ENCODE measurements at regions not wholly inside any gene's neighbourhood (a gene's known extent, or its start where the extent isn't known, plus 50 kb on each side); places are given as distances from the start of the nearest gene placed in this dataset.
"Not testable (repeated sequence)": the region's sequence is repeated elsewhere in the genome, so short reads cannot be mapped to it uniquely, and the experiment has no call there.

GRCh38 chr20:6295867-6296256 is 173.0 kb upstream of the FERMT1 start:
- DNase-seq: no peak

DNA sequence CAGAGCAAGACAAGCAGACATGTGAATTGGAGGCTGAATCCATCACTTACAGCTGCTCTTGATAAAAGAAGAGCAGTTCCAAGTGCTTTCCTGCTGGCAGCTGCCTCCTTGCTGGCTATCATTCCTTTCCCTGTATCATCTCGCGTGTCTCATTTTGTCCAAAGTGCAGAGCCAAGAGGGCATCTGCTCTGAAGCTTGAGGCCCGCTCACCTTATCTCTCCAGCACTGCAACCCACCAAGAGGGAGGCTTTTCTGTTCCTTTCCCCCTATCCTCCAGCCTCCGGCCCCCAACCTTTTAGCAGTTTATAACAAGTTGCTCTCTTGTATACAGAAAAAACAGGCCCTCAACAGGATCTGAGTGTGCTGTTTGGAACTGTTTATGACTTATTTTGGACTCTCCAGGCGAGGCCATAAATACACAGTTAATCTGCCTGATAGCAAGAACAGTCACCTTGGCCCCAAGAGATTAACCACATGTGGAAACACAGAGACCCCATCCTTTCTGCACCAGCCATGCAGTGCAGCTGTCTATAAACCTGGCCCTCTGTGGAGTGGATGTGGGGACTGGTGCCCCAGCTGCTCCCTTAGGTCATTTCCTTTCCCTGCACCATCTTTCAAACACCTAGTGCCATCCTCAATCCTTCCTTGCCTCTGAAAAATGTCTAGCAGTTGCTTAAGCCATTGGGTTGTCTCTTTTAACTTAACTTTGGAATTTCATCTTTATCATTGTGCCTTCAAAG is 172.5 kb upstream of the FERMT1 start:
- DNase-seq: no peak

GRCh38 chr20:6287471-6287870 is 164.6 kb upstream of the FERMT1 start:
- no peak for DNase-seq

- DNase-seq: no peak
These were observed 159.8 kb upstream of the FERMT1 start for GRCh38 chr20:6282642-6283041.

DNA sequence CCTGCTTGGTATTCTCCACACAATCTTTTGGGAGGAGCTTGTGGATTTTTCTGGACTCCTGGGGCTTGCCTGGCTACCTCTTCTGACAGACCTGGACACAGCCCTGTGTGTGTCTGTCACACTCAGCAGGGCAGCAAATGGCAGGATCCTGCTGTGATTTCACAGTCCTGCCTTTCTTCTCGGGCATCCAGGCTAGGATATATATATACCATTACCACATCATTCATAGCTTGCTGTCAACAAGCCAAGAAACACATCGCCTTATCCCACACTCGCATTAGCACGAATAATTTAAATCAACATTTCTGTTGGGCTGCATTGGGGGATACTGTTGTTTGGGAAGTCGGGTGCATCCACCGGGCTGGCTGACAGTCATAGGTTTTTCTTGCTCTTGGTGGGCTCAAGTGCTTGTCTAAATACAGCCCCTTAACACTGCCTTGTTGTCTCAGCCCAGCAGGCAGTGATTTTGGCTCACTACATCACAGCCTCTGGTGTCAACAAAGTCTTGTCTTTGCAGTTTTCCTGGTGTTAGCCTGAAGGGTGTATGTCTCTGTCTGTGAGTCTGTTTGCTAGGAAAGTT is 154.9 kb upstream of the FERMT1 start:
- no peak for DNase-seq

- not testable (repeated sequence) for DNase-seq
These were observed 147.6 kb upstream of the FERMT1 start for GRCh38 chr20:6270404-6270803.

DNA sequence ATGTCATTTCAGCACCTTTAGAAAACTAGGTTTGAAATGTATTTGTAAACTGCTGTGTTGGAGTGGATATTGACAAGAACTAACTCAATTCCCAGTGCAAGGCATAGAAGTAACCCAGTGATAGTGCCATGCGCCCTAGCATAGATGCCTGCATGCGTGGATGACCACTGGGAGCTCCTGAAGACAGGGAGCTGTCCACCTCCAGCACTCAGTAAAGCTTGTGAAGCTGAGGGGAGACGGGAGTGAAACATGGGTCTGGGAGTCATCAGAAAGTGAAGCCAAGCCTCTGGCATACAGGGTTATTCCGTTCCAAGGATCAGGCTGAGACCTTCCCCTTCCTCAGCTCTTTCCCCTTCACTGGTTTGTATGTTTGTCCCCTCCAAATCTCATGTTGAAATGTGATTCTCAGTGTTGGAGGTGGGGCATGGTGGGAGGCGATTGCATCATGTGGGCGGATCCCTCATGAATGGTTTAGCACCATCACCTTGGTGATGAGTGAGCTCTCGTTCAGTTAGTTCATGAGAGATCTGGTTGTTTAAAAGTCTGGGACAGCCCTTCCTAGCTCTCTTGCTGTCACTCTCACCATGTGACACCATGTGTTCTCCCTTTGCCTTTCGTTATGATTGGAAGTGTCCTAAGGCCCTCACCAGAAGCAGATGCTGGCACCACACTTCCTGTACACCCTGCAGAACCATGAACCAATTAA is 146.5 kb upstream of the FERMT1 start:
- no peak for DNase-seq

DNA sequence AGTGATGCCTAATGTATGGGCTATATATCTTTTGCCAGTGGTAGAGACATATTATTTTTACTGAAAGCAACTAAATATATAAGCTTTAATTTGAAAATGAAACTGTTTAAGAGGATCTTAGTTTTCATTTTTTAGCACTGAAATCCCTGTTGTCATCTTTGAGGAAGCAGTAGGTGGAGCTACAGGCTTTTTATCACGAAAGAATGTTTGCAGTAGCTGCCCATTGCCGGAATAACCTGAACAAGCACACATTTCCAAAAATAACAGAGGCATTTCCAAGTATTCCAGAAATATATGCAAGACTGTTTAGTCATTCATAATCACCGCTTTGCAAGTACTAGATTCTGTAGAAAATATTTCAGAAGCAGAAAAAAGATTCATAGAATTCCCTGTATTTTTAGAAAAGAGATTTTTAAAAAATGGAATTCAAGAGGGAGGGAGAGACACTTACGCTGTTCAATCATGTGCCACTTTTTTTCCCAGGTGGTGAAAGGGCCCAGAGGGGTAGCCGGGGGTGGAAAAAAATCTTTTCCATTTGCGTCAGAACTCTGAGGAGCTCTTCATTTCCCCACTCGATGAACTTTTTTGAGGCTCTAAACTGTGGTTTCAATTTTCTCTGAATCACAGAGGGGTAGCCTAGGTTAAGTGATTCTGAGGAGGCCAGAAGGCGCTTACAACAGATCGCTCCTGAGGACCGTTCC is 142.5 kb upstream of the FERMT1 start:
- DNase-seq: no peak

DNA sequence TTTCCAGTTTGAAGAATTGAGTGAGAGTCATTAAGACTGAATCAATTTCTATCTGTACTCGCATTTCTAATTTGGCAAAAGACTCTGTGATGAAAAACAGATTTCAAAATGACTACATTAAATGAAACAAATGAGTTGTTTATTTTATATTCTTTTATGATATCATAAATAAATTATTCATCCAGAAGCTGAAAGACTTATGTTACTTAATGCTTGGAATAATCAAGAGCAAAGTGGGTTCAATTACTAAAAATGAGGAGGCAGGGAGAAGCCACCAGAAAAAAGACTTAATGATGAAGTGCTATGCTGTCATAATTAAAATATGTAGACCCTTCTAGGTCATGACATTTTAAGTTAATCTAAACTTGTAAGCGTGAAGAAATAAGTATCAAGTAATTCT is 130.6 kb upstream of the FERMT1 start:
- DNase-seq: no peak

DNA sequence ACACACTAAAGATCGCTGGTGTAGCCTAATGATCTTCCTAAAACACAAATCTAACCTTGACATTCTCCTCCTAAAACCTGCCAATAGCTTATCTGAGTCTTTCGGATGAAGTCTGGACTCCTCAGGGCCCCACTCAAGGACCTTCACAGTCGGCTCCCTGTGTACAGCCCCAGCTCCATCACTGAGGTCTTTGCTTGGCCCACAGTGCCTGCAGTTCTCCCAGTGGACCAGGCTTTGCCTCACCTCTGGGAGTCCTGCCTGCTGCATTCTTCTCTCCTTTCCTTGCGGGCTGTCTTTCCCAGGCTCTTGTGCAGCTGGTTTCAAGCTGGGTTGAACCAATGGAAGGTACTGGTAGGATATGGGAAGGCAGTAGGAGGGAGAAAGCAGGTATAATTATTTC is 122.6 kb upstream of the FERMT1 start:
- no peak for DNase-seq

DNA sequence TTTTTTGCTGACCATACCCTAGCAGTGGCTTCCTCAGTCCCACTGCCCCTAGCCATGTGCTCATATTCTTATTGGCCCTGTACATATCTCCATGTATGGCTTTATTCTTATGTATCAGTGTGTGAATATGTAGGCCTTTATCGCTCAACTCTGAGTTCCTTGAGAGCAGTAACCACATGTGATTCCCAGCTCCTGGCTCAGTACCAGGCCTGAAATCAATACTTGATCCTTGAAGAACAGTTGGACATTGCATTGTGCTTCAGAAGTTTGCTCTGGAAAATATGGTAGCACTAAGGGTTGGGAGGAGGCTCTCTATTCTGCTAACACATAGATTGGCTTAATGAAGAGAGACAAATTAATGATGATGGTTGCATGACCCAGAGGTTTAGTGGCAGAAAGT is 118.8 kb upstream of the FERMT1 start:
- no peak for DNase-seq

- DNase-seq: no peak
These were observed 117.2 kb upstream of the FERMT1 start for GRCh38 chr20:6240059-6240458.

GRCh38 chr20:6238421-6238820 is 115.6 kb upstream of the FERMT1 start:
- DNase-seq: no peak

GRCh38 chr20:6235510-6235909 is 112.7 kb upstream of the FERMT1 start:
- no peak for DNase-seq

DNA sequence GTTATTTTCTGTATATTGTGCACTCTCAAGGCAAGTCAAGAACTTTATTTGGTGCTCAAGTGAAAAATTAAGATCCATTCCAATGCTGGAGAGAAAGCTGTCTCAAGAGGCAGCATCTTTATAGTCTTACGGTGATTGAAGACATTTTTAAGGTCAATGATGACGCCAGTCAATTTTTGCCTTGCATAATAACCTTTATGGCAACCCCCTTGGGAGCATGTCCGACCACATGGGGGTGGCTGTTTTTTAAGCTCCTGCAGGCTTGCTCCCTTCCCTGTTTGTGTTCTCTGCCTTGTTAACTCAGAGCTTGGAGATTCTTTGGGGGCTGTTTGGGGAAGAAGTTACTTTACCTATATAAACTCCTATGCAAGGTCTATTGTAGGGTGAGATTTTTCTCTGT is 109.6 kb upstream of the FERMT1 start:
- DNase-seq: no peak

- DNase-seq: no peak
These were observed 108.7 kb upstream of the FERMT1 start for GRCh38 chr20:6231556-6231955.

DNA sequence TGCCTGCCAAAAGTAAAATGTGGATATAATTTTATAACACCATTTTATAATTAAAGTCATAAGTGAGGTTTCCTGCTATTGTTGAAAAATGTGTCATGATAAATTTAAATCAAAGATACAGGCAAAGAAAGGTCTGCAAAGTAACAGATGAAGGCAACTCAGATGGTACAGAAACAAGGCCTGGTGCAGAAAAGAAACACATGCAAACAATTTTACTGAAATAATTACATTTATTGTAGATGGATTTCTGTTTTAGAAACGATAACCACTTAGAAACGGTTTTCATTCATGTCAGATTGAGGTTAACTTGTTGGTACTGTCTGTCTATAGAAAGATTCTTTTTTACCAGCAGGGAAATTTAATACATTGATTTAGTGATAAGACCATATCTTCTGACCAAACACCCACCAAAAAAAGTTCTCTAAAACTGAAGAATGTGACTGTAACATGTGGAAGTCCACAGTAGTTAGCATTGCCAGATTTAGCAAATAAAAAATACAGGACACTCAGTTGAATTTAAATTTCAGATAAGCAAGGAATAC is 105.5 kb upstream of the FERMT1 start:
- DNase-seq: no peak

- no peak for DNase-seq
These were observed 90.5 kb upstream of the FERMT1 start for GRCh38 chr20:6213311-6213710.

DNA sequence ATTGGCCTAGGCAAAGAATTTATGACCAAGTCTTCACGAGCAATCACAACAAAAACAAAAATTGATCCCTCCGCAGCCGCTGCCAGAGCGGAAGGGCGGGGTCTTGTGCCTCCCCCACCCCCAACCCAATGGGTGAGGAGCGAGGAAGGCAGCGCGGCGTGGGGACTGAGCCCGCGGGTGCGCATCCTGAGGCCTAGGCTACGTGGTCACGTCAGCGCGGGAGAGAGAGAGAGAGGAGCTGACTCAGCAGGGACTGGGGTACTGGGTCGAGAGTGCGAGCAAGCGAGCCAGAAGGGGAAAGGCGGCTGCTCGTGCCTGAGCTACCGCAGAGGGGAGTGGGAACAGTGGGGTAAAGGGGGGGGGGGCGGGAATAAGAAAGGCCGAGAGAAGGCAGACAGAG is 90.1 kb upstream of the FERMT1 start:
- no peak for DNase-seq

DNA sequence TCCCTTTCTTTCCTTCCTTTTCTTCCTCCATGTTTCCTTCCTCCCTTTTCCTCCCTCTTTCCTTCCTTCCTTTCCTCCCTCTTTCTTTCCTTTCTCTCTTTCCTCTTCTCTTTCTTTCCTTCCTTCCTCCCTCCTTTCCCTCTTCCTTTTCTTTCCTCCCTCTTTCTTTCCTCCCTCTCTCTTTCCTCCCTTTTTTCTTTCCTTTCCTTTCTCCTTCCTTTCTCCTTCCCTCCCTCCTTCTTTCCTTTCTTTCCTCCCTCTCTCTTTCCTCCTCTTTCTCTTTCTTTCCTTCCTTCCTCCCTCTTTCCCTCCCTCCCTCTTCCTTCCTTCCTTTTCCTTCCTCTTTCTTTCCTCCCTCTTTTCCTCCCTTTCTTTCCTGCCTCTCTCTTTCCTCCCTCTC is 86.3 kb upstream of the FERMT1 start:
- DNase-seq: no peak

GRCh38 chr20:6200092-6200491 is 77.3 kb upstream of the FERMT1 start:
- DNase-seq: no peak

GRCh38 chr20:6185268-6185667 is 62.4 kb upstream of the FERMT1 start:
- no peak for DNase-seq

DNA sequence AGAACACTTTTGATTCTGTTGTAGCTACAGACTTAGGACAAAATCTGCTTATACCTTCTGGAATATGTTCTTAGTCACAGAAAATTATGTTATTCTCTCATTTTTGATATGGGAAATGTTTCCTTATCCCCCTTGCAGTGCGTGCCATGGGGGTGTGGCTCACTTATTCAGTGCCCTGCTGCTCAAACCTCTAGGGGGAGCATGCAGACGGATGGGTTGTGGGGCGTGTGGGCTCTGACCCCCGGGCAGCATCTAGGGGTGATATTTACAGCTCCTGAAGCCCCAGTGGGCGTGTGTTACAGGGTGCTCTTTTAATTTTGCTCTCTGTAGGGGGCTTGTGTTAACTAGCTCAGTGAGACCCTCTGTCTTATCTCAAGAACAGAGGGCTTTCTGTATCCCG is 61.3 kb upstream of the FERMT1 start:
- DNase-seq: no peak

DNA sequence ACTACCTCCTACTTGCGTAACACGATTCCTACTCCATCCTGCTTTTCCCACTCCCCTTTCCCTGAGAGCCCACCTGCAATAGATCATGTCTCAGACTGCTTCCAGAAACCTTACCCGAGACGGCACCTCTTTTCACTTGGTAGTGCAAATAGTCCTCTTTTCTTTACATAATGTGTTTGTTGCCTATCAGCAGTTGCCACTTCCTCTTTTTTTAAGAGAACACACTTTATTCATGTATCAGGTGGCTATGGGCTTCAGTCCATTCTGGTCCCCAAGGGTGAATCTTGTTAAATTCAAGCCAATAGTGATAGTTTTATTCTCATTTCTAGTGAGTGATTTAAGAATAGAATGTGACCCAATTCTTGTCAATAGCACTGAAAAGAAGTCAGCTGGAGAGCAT is 57.7 kb upstream of the FERMT1 start:
- no peak for DNase-seq

Data from activated CD4-positive, alpha-beta T cell treated with anti-CD3 and anti-CD28 coated beads, Interleukin-2, amount 50 U/mL, for 16 hours (primary cell).